Endothelial cell of umbilical vein (primary cell): ENCODE measurements at regions not wholly inside any gene's neighbourhood (a gene's known extent, or its start where the extent isn't known, plus 50 kb on each side); places are given as distances from the start of the nearest gene placed in this dataset.

Source experiments
- EZH2 ChIP-seq: IDR thresholded peaks from 2 replicates; pipeline ENCODE4 v1.6.1; 2012; ENCODE audit warnings: borderline replicate concordance, low read depth, mild to moderate bottlenecking, moderate library complexity, low read length, inconsistent platforms; ENCODE audit not compliant: severe bottlenecking
- MYC ChIP-seq: IDR thresholded peaks from one replicate; pipeline ENCODE4 v1.6.1; 2011; ENCODE audit warnings: mild to moderate bottlenecking, low read depth, low read length
- POLR2A ChIP-seq: IDR thresholded peaks from 2 replicates; pipeline ENCODE4 v1.6.1; 2012; ENCODE audit warnings: low read depth, mild to moderate bottlenecking, control low read depth, low read length
- POLR2AphosphoS5 ChIP-seq: IDR thresholded peaks from 2 replicates; pipeline ENCODE4 v1.6.1; 2012; ENCODE audit warnings: low read depth, mild to moderate bottlenecking, control low read depth, low read length, moderate library complexity; ENCODE audit not compliant: insufficient read depth
- TF ChIP-seq, protein P1 (sequence below), 2 donors: IDR thresholded peaks; 1 replicate in 1 of 2; 2 replicates in 1 of 2; pipeline ENCODE4 v1.5.1; 2011; ENCODE audit warnings: low read length in 2 of 2, mild to moderate bottlenecking in 2 of 2, moderate library complexity in 2 of 2, control low read depth in 1 of 2, inconsistent platforms in 1 of 2, low read depth in 1 of 2; ENCODE audit not compliant: insufficient read depth in 1 of 2; ENCODE audit errors: extremely low read depth in 1 of 2

- TF ChIP-seq, protein P1, sequence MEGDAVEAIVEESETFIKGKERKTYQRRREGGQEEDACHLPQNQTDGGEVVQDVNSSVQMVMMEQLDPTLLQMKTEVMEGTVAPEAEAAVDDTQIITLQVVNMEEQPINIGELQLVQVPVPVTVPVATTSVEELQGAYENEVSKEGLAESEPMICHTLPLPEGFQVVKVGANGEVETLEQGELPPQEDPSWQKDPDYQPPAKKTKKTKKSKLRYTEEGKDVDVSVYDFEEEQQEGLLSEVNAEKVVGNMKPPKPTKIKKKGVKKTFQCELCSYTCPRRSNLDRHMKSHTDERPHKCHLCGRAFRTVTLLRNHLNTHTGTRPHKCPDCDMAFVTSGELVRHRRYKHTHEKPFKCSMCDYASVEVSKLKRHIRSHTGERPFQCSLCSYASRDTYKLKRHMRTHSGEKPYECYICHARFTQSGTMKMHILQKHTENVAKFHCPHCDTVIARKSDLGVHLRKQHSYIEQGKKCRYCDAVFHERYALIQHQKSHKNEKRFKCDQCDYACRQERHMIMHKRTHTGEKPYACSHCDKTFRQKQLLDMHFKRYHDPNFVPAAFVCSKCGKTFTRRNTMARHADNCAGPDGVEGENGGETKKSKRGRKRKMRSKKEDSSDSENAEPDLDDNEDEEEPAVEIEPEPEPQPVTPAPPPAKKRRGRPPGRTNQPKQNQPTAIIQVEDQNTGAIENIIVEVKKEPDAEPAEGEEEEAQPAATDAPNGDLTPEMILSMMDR (IDR thresholded peaks at IDR 0.05; ENCODE audit: extremely low read depth in 1 of 2, insufficient read depth in 1 of 2, low read depth in 1 of 2, low read length in 2 of 2), result no peak
- no peak for TF ChIP-seq POLR2A
- no peak for TF ChIP-seq EZH2
- no peak for TF ChIP-seq POLR2AphosphoS5
- TF ChIP-seq MYC, result no peak
Observed at GRCh38 chr7:33705333-33705833, 200.0 kb upstream of the BMPER start.
